ENCODE measurements at regions not wholly inside any gene's neighbourhood (a gene's known extent, or its start where the extent isn't known, plus 50 kb on each side); places are given as distances from the start of the nearest gene placed in this dataset.
"Not testable (repeated sequence)": the region's sequence is repeated elsewhere in the genome, so short reads cannot be mapped to it uniquely, and the experiment has no call there.

GRCh38 chr3:187888701-187889100 lies 143.4 kb upstream of the BCL6 start:
- no peaks in the 10 kb centered on the region for H3K27me3 ChIP-seq (ENCODE audit: control insufficient read depth, insufficient read depth, low read length)
- H3K4me1 ChIP-seq (ENCODE audit: control insufficient read depth, low read depth, low read length) = no peaks in the 10 kb centered on the region
- no peak overlapping the region for H3K4me3 ChIP-seq (ENCODE audit: low read length)
- H3K9me3 ChIP-seq (ENCODE audit: control insufficient read depth, low read depth, low read length) = peaks cover 2% of the 10 kb centered on the region
- H3K27ac ChIP-seq (ENCODE audit: low read length) = no peak overlapping the region
- H3K9ac ChIP-seq (ENCODE audit: low read length) = no peak overlapping the region
- no peaks in the 10 kb centered on the region for H3K36me3 ChIP-seq (ENCODE audit: control insufficient read depth, low read depth, low read length)

- H3K4me1 ChIP-seq (ENCODE audit: control insufficient read depth, low read depth, low read length) = no peaks in the 10 kb centered on the region
- H3K9ac ChIP-seq (ENCODE audit: low read length) = no peak overlapping the region
- H3K4me3 ChIP-seq (ENCODE audit: low read length) = no peak overlapping the region
- no peak overlapping the region for H3K27ac ChIP-seq (ENCODE audit: low read length)
- peaks cover 2% of the 10 kb centered on the region for H3K9me3 ChIP-seq (ENCODE audit: control insufficient read depth, low read depth, low read length)
- no peaks in the 10 kb centered on the region for H3K36me3 ChIP-seq (ENCODE audit: control insufficient read depth, low read depth, low read length)
- H3K27me3 ChIP-seq (ENCODE audit: control insufficient read depth, insufficient read depth, low read length) = no peaks in the 10 kb centered on the region
Observed at GRCh38 chr3:187889106-187889505, 143.8 kb upstream of the BCL6 start.

- Histone ChIP-seq H3K36me3 (ENCODE audit: control insufficient read depth, low read depth, low read length) (no peaks in the 10 kb centered on the region), H3K27ac (ENCODE audit: low read length) (no peak overlapping the region), H3K9me3 (ENCODE audit: control insufficient read depth, low read depth, low read length) (peaks cover 2% of the 10 kb centered on the region), H3K27me3 (ENCODE audit: control insufficient read depth, insufficient read depth, low read length) (no peaks in the 10 kb centered on the region), H3K9ac (ENCODE audit: low read length) (no peak overlapping the region), H3K4me3 (ENCODE audit: low read length) (no peak overlapping the region), H3K4me1 (ENCODE audit: control insufficient read depth, low read depth, low read length) (no peaks in the 10 kb centered on the region)
Observed at GRCh38 chr3:187889601-187890404, 144.5 kb upstream of the BCL6 start.

- not testable (repeated sequence) for H3K4me3 ChIP-seq (ENCODE audit: low read length); H3K9ac ChIP-seq (ENCODE audit: low read length); H3K9me3 ChIP-seq (ENCODE audit: control insufficient read depth, low read depth, low read length); H3K4me1 ChIP-seq (ENCODE audit: control insufficient read depth, low read depth, low read length); H3K27ac ChIP-seq (ENCODE audit: low read length); H3K27me3 ChIP-seq (ENCODE audit: control insufficient read depth, insufficient read depth, low read length); H3K36me3 ChIP-seq (ENCODE audit: control insufficient read depth, low read depth, low read length)
Observed at GRCh38 chr3:187890405-187890752, 145.1 kb upstream of the BCL6 start.

- H3K4me1 ChIP-seq (ENCODE audit: control insufficient read depth, low read depth, low read length) = peaks cover 17% of the 10 kb centered on the region
Observed at GRCh38 chr3:187896646-187897045, 151.4 kb upstream of the BCL6 start.

GRCh38 chr3:187899246-187899645 lies 154.0 kb upstream of the BCL6 start:
- Histone ChIP-seq H3K36me3 (ENCODE audit: control insufficient read depth, low read depth, low read length) (no peaks in the 10 kb centered on the region), H3K4me1 (ENCODE audit: control insufficient read depth, low read depth, low read length) (peaks cover 17% of the 10 kb centered on the region), H3K4me3 (ENCODE audit: low read length) (no peak overlapping the region), H3K27me3 (ENCODE audit: control insufficient read depth, insufficient read depth, low read length) (no peaks in the 10 kb centered on the region), H3K9me3 (ENCODE audit: control insufficient read depth, low read depth, low read length) (no peaks in the 10 kb centered on the region), H3K27ac (ENCODE audit: low read length) (no peak overlapping the region), H3K9ac (ENCODE audit: low read length) (no peak overlapping the region)

More at GRCh38 chr3:187896646-187897045, 151.4 kb upstream of the BCL6 start:
- Histone ChIP-seq H3K27me3 (ENCODE audit: control insufficient read depth, insufficient read depth, low read length) (no peaks in the 10 kb centered on the region), H3K9me3 (ENCODE audit: control insufficient read depth, low read depth, low read length) (no peaks in the 10 kb centered on the region), H3K9ac (ENCODE audit: low read length) (no peak overlapping the region), H3K27ac (ENCODE audit: low read length) (no peak overlapping the region), H3K4me3 (ENCODE audit: low read length) (no peak overlapping the region), H3K36me3 (ENCODE audit: control insufficient read depth, low read depth, low read length) (no peaks in the 10 kb centered on the region)

GRCh38 chr3:187900993-187901755 lies 155.9 kb upstream of the BCL6 start:
- no peaks in the 10 kb centered on the region for H3K36me3 ChIP-seq (ENCODE audit: control insufficient read depth, low read depth, low read length)
- no peaks in the 10 kb centered on the region for H3K27me3 ChIP-seq (ENCODE audit: control insufficient read depth, insufficient read depth, low read length)
- peaks cover 17% of the 10 kb centered on the region for H3K4me1 ChIP-seq (ENCODE audit: control insufficient read depth, low read depth, low read length)
- H3K9me3 ChIP-seq (ENCODE audit: control insufficient read depth, low read depth, low read length) = no peaks in the 10 kb centered on the region
- H3K27ac ChIP-seq (ENCODE audit: low read length) = no peak overlapping the region
- no peak overlapping the region for H3K4me3 ChIP-seq (ENCODE audit: low read length)
- no peak overlapping the region for H3K9ac ChIP-seq (ENCODE audit: low read length)

GRCh38 chr3:187902041-187902471 lies 156.8 kb upstream of the BCL6 start:
- Histone ChIP-seq H3K4me3 (ENCODE audit: low read length) (no peak overlapping the region), H3K9ac (ENCODE audit: low read length) (no peak overlapping the region), H3K27ac (ENCODE audit: low read length) (no peak overlapping the region)

GRCh38 chr3:187902936-187903335 lies 157.7 kb upstream of the BCL6 start:
- no peak overlapping the region for H3K9ac ChIP-seq (ENCODE audit: low read length)

More at GRCh38 chr3:187902041-187902471, 156.8 kb upstream of the BCL6 start:
- peaks cover 17% of the 10 kb centered on the region for H3K4me1 ChIP-seq (ENCODE audit: control insufficient read depth, low read depth, low read length)
- H3K36me3 ChIP-seq (ENCODE audit: control insufficient read depth, low read depth, low read length) = no peaks in the 10 kb centered on the region
- no peaks in the 10 kb centered on the region for H3K9me3 ChIP-seq (ENCODE audit: control insufficient read depth, low read depth, low read length)
- no peaks in the 10 kb centered on the region for H3K27me3 ChIP-seq (ENCODE audit: control insufficient read depth, insufficient read depth, low read length)

GRCh38 chr3:187903697-187904096 lies 158.4 kb upstream of the BCL6 start:
- Histone ChIP-seq H3K27me3 (ENCODE audit: control insufficient read depth, insufficient read depth, low read length) (no peaks in the 10 kb centered on the region), H3K36me3 (ENCODE audit: control insufficient read depth, low read depth, low read length) (no peaks in the 10 kb centered on the region), H3K9ac (ENCODE audit: low read length) (no peak overlapping the region), H3K9me3 (ENCODE audit: control insufficient read depth, low read depth, low read length) (no peaks in the 10 kb centered on the region), H3K4me1 (ENCODE audit: control insufficient read depth, low read depth, low read length) (peaks cover 17% of the 10 kb centered on the region), H3K27ac (ENCODE audit: low read length) (no peak overlapping the region), H3K4me3 (ENCODE audit: low read length) (no peak overlapping the region)

More at GRCh38 chr3:187902936-187903335, 157.7 kb upstream of the BCL6 start:
- Histone ChIP-seq H3K27me3 (ENCODE audit: control insufficient read depth, insufficient read depth, low read length) (no peaks in the 10 kb centered on the region), H3K9me3 (ENCODE audit: control insufficient read depth, low read depth, low read length) (no peaks in the 10 kb centered on the region), H3K4me3 (ENCODE audit: low read length) (no peak overlapping the region), H3K27ac (ENCODE audit: low read length) (no peak overlapping the region), H3K36me3 (ENCODE audit: control insufficient read depth, low read depth, low read length) (no peaks in the 10 kb centered on the region), H3K4me1 (ENCODE audit: control insufficient read depth, low read depth, low read length) (peaks cover 17% of the 10 kb centered on the region)

GRCh38 chr3:187906416-187906815 lies 161.1 kb upstream of the BCL6 start:
- no peaks in the 10 kb centered on the region for H3K27me3 ChIP-seq (ENCODE audit: control insufficient read depth, insufficient read depth, low read length)
- H3K4me3 ChIP-seq (ENCODE audit: low read length) = no peak overlapping the region
- no peak overlapping the region for H3K27ac ChIP-seq (ENCODE audit: low read length)
- H3K36me3 ChIP-seq (ENCODE audit: control insufficient read depth, low read depth, low read length) = no peaks in the 10 kb centered on the region
- H3K9me3 ChIP-seq (ENCODE audit: control insufficient read depth, low read depth, low read length) = no peaks in the 10 kb centered on the region
- peaks cover 2% of the 10 kb centered on the region for H3K4me1 ChIP-seq (ENCODE audit: control insufficient read depth, low read depth, low read length)
- H3K9ac ChIP-seq (ENCODE audit: low read length) = no peak overlapping the region
